SK-N-SH (cell line): ENCODE measurements at regions not wholly inside any gene's neighbourhood (a gene's known extent, or its start where the extent isn't known, plus 50 kb on each side); places are given as distances from the start of the nearest gene placed in this dataset.

Experiments
- CTCF ChIA-PET: fragments of 300-600, 350-600 bp; formaldehyde crosslinking; extraction: SDS; loops from one replicate; lab custom pipeline; 2021; lab: Yijun Ruan, JAX
- POLR2A ChIA-PET: fragments of 350-600 bp; sonication (Branson Sonifier 250); formaldehyde crosslinking; extraction: SDS; loops from one replicate; lab custom pipeline; 2020; ENCODE audit warnings: antibody characterized with exemption, inconsistent platforms; lab: Yijun Ruan, JAX
- DNase-seq: peaks from one replicate; pipeline ENCODE4 v3.0.0; 2012
- H2AFZ ChIP-seq: fragments of 200-600 bp; sonication (generic); 2 replicates; pipeline ENCODE4 v1.8.1; 2016; ENCODE audit warnings: antibody characterized with exemption, mild to moderate bottlenecking, low read depth
- H3F3A ChIP-seq: fragments of 200-600 bp; sonication (generic); replicated peaks from 2 replicates; pipeline ENCODE3; 2016; ENCODE audit warnings: antibody characterized with exemption, mild to moderate bottlenecking; ENCODE audit not compliant: insufficient read depth
- H3K27ac ChIP-seq, 2 experiments: fragments of 200-500 bp in 1 of 2; fragments of 200-600 bp in 1 of 2; sonication (Bioruptor generic) in 1 of 2; sonication (generic), shearing (Covaris generic) in 1 of 2; 2 replicates each; pipeline versions ENCODE4 v1.5.1 to v1.6.1; 2014 to 2016; ENCODE audit warnings: low read depth in 2 of 2, inconsistent platforms in 1 of 2, low read length in 1 of 2, mild to moderate bottlenecking in 1 of 2, mixed read lengths in 1 of 2
- H3K27me3 ChIP-seq: fragments of 200-600 bp; sonication (generic), shearing (Covaris generic); 2 replicates; pipeline ENCODE4 v1.6.1; 2016; ENCODE audit warnings: mixed run types; ENCODE audit not compliant: insufficient read depth
- H3K36me3 ChIP-seq, 2 experiments: fragments of 200-500 bp in 1 of 2; fragments of 200-600 bp in 1 of 2; sonication (Bioruptor generic) in 1 of 2; sonication (generic) in 1 of 2; replicated peaks in 1 of 2; 2 replicates each; pipeline versions ENCODE3 to v1.5.1; 2014 to 2016; ENCODE audit warnings: low read length in 1 of 2, mild to moderate bottlenecking in 1 of 2; ENCODE audit not compliant: insufficient read depth in 2 of 2, control insufficient read depth in 1 of 2
- H3K4me1 ChIP-seq, 2 experiments: fragments of 200-500 bp in 1 of 2; fragments of 200-600 bp in 1 of 2; sonication (Bioruptor generic) in 1 of 2; sonication (generic), shearing (Covaris generic) in 1 of 2; 2 replicates each; pipeline versions ENCODE4 v1.5.1 to v1.6.1; 2014 to 2016; ENCODE audit warnings: low read depth in 1 of 2, low read length in 1 of 2, mixed run types in 1 of 2; ENCODE audit not compliant: insufficient read depth in 2 of 2, control insufficient read depth in 1 of 2
- H3K4me2 ChIP-seq: fragments of 200-600 bp; sonication (generic), shearing (Covaris generic); 2 replicates; pipeline ENCODE4 v1.6.1; 2017; ENCODE audit warnings: mixed run types
- H3K4me3 ChIP-seq, 2 experiments: fragments of 200-500 bp in 1 of 2; fragments of 200-600 bp in 1 of 2; sonication (Bioruptor generic) in 1 of 2; sonication (generic), shearing (Covaris generic) in 1 of 2; 2 replicates each; pipeline versions ENCODE4 v1.5.1 to v1.8.1; 2014 to 2016; ENCODE audit warnings: low read depth in 2 of 2, inconsistent platforms in 1 of 2, low read length in 1 of 2, mild to moderate bottlenecking in 1 of 2, mixed read lengths in 1 of 2, moderate library complexity in 1 of 2
- H3K79me2 ChIP-seq: fragments of 200-600 bp; sonication (generic); 2 replicates; pipeline ENCODE4 v1.8.1; 2017; ENCODE audit warnings: mild to moderate bottlenecking; ENCODE audit not compliant: insufficient read depth
- H3K9ac ChIP-seq: fragments of 200-600 bp; sonication (generic); 2 replicates; pipeline ENCODE4 v1.6.1; 2017; ENCODE audit warnings: mixed run types
- H3K9me2 ChIP-seq: fragments of 200-600 bp; sonication (generic); 2 replicates; pipeline ENCODE4 v1.6.1; 2017; ENCODE audit warnings: mixed run types
- H3K9me3 ChIP-seq: fragments of 200-600 bp; sonication (generic); 2 replicates; pipeline ENCODE4 v1.6.1; 2017; ENCODE audit warnings: mixed run types, mild to moderate bottlenecking, moderate library complexity
- H4K20me1 ChIP-seq: fragments of 200-600 bp; sonication (generic); 2 replicates; pipeline ENCODE4 v1.6.1; 2017; ENCODE audit warnings: mild to moderate bottlenecking, mixed run types; ENCODE audit not compliant: insufficient read depth
- CTCF ChIP-seq: fragments of 200-600 bp; sonication (generic); IDR thresholded peaks from 2 replicates; pipeline ENCODE4 v1.6.1; 2017; ENCODE audit warnings: antibody characterized with exemption, mild to moderate bottlenecking, moderate library complexity
- EP300 ChIP-seq, 2 experiments: IDR thresholded peaks; 2 replicates each; pipeline versions ENCODE4 v1.4.0 to v1.6.1; 2012; ENCODE audit warnings: borderline replicate concordance in 1 of 2, low read depth in 1 of 2, low read length in 1 of 2
- EZH2phosphoT487 ChIP-seq: fragments of 200-600 bp; sonication (generic); IDR thresholded peaks from 2 replicates; pipeline ENCODE4 v1.6.1; 2017; ENCODE audit warnings: low read depth, mixed run types, mild to moderate bottlenecking, antibody characterized with exemption, moderate library complexity, borderline replicate concordance
- GABPA ChIP-seq: IDR thresholded peaks from 2 replicates; pipeline ENCODE4 v1.4.0; 2012; ENCODE audit warnings: low read depth, mild to moderate bottlenecking
- GATA2 ChIP-seq: sonication (generic); formaldehyde crosslinking; IDR thresholded peaks from 2 replicates; pipeline ENCODE4 v1.5.0; 2020; ENCODE audit warnings: mild to moderate bottlenecking, missing genetic modification reagents
- IRF3 ChIP-seq: fragments of 150-350 bp; IDR thresholded peaks from 2 replicates; pipeline ENCODE4 v1.6.1; 2016; ENCODE audit warnings: mild to moderate bottlenecking, low read depth, low read length
- MAX ChIP-seq: IDR thresholded peaks from 2 replicates; pipeline ENCODE4 v1.4.0; 2012; ENCODE audit warnings: low read depth
- MXI1 ChIP-seq: IDR thresholded peaks from 2 replicates; pipeline ENCODE4 v1.6.1; 2012; ENCODE audit warnings: mild to moderate bottlenecking, low read depth, low read length, improper control_type of control experiment
- NFIC ChIP-seq: IDR thresholded peaks from 2 replicates; pipeline ENCODE4 v1.4.0; 2012; ENCODE audit warnings: borderline replicate concordance
- NRF1 ChIP-seq: IDR thresholded peaks from 2 replicates; pipeline ENCODE4 v1.6.1; 2012; ENCODE audit warnings: low read depth, mild to moderate bottlenecking, low read length
- PBX3 ChIP-seq: IDR thresholded peaks from 2 replicates; pipeline ENCODE4; 2012
- POLR2AphosphoS5 ChIP-seq: IDR thresholded peaks from 2 replicates; pipeline ENCODE4 v1.6.1; 2012; ENCODE audit warnings: low read depth, low read length
- RAD21 ChIP-seq: IDR thresholded peaks from 2 replicates; pipeline ENCODE4 v1.6.1; 2012; ENCODE audit warnings: mild to moderate bottlenecking, low read length
- RCOR1 ChIP-seq: fragments of 150-350 bp; IDR thresholded peaks from 2 replicates; pipeline ENCODE4 v1.6.1; 2017; ENCODE audit warnings: antibody characterized with exemption, low read length
- RXRA ChIP-seq: IDR thresholded peaks from 2 replicates; pipeline ENCODE4 v1.4.0; 2012; ENCODE audit warnings: low read depth, mild to moderate bottlenecking, borderline replicate concordance
- SMC3 ChIP-seq: IDR thresholded peaks from 2 replicates; pipeline ENCODE4 v1.6.1; 2012; ENCODE audit warnings: low read depth, low read length, improper control_type of control experiment
- TCF12 ChIP-seq: IDR thresholded peaks from 2 replicates; pipeline ENCODE4 v1.4.0; 2012
- USF1 ChIP-seq: IDR thresholded peaks from 2 replicates; pipeline ENCODE4 v1.4.0; 2012; ENCODE audit warnings: low read depth, borderline replicate concordance
- YY1 ChIP-seq: IDR thresholded peaks from 2 replicates; pipeline ENCODE4 v1.4.0; 2012; ENCODE audit warnings: low read depth, mild to moderate bottlenecking
- WGBS: methylation state at CpG from one replicate; pipeline ENCODE4 v1.1.6; 2017; ENCODE audit warnings: low lambda C conversion rate; 5-methylcytosine and 5-hydroxymethylcytosine counted together

DNA sequence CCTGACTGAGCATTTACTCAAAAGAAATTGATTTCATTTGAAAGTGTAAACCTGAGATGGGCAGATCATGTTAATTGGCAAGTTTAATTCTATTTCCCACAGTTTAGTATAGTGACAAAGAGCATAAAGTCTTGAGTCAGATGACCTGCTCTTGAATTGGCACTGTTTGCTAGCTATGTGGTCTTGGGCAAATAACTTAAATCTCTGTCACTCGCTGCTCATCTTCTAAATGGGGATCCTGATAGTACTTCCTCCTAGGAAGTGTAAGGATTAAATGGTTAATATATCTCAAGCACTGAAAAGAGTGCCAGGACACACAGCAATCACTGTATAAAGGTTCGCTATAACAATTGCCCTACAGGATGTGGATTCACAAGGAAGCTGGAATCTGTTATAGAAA is 242.8 kb upstream of the JADE1 start:
- H3K27me3 ChIP-seq, result no peaks in the 10 kb centered on the region
- CTCF ChIA-PET, result interaction anchor here (0.8 to 1.4 kb wide), 2 partner anchors 9 to 16 kb away, joined by 3 read pairs; no protein-coding TSS in a partner anchor
- no peaks in the 10 kb centered on the region for H3K9me3 ChIP-seq
- no peak overlapping the region for H2AFZ ChIP-seq
- H3K27ac ChIP-seq, result no peak overlapping the region
- TF ChIP-seq MXI1 (no peak), USF1 (no peak), PBX3 (no peak), EP300 (IDR thresholded peaks at IDR 0.05; ENCODE audit: borderline replicate concordance in 1 of 2, low read depth in 1 of 2, low read length in 1 of 2) (no peak), MAX (no peak), GATA2 (CRISPR knock-in tag) (no peak), RXRA (no peak), POLR2AphosphoS5 (no peak), IRF3 (no peak), RCOR1 (no peak), NFIC (no peak)
- TF ChIP-seq, all 33 proteins: peak for 0
- Histone ChIP-seq H3F3A (peaks cover 3% of the 10 kb centered on the region), H3K36me3 (no peaks in the 10 kb centered on the region), H3K4me3 (no peak overlapping the region), H3K4me2 (no peak overlapping the region), H3K9ac (no peak overlapping the region), H3K4me1 (peaks cover 2 to 13% of the 10 kb centered on the region in 2 experiments), H3K9me2 (no peaks in the 10 kb centered on the region), H3K79me2 (no peaks in the 10 kb centered on the region), H4K20me1 (no peaks in the 10 kb centered on the region)
- WGBS, result 89% methylated on average over 2 of the region's 2 CpGs
- DNase-seq, result no peak
- POLR2A ChIA-PET, result interaction anchor here (0.5 kb wide), 1 partner anchor 8 kb away, joined by 4 read pairs; no protein-coding TSS in a partner anchor

- no peaks in the 10 kb centered on the region for H3K36me3 ChIP-seq
- no peaks in the 10 kb centered on the region for H3F3A ChIP-seq
- no peaks in the 10 kb centered on the region for H3K79me2 ChIP-seq
- H3K27me3 ChIP-seq, result no peaks in the 10 kb centered on the region
- no peaks in the 10 kb centered on the region for H3K9me2 ChIP-seq
- no peak overlapping the region for H3K4me2 ChIP-seq
- TF ChIP-seq CTCF, result peak; percentile 58
- no peak for TF ChIP-seq EZH2phosphoT487
- TF ChIP-seq RAD21, result peak; percentile 72
- no peak for TF ChIP-seq TCF12
- TF ChIP-seq NRF1, result no peak
- TF ChIP-seq USF1, result no peak
- no peak for TF ChIP-seq EP300 (IDR thresholded peaks at IDR 0.05; ENCODE audit: borderline replicate concordance in 1 of 2, low read depth in 1 of 2, low read length in 1 of 2)
- TF ChIP-seq GABPA, result no peak
- peak; percentile 67 for TF ChIP-seq SMC3
- no peak for TF ChIP-seq YY1
- TF ChIP-seq, all 33 proteins: peak for 3
- Histone ChIP-seq H4K20me1 (no peaks in the 10 kb centered on the region), H3K9ac (no peak overlapping the region), H3K4me3 (no peak overlapping the region), H3K4me1 (peaks cover 5 to 6% of the 10 kb centered on the region in 2 experiments), H2AFZ (no peak overlapping the region), H3K9me3 (no peaks in the 10 kb centered on the region), H3K27ac (no peak overlapping the region)
- ChIA-PET CTCF (interaction anchor here (1.4 kb wide), 1 partner anchor 17 kb away, joined by 3 read pairs; no protein-coding TSS in a partner anchor), POLR2A (no interaction called here)
- 79% methylated on average over 4 of the region's 4 CpGs for WGBS
- peak; percentile 42 for DNase-seq
Measured at GRCh38 chr4:128565565-128566186, 243.8 kb upstream of the JADE1 start.
